Peyer's patch (tissue), 4 donors: ENCODE measurements at regions not wholly inside any gene's neighbourhood (a gene's known extent, or its start where the extent isn't known, plus 50 kb on each side); places are given as distances from the start of the nearest gene placed in this dataset.
A peak's percentile ranks its signal among the peaks of the same experiment; 100 is the strongest.

Source experiments
- DNase-seq, 3 donors: peaks; one replicate each; pipeline ENCODE4 v3.0.0-alpha.2; 2017 to 2019
- H3K27ac ChIP-seq, 4 donors: fragments of 200-600 bp; sonication (generic); one replicate each; pipeline ENCODE4 v1.5.1; 2016 to 2019
- H3K27me3 ChIP-seq, 2 donors: fragments of 200-600 bp; sonication (generic); one replicate each; pipeline ENCODE4 v1.5.1; 2019
- H3K36me3 ChIP-seq, 3 donors: fragments of 200-600 bp; sonication (generic); one replicate each; pipeline ENCODE4 v1.5.1; 2016 to 2019
- H3K4me1 ChIP-seq, 4 donors: fragments of 200-600 bp; sonication (generic); one replicate each; pipeline ENCODE4 v1.5.1; 2016 to 2019
- H3K4me3 ChIP-seq, 4 donors: fragments of 200-600 bp; sonication (generic); 1 replicate in 3 of 4; 2 replicates in 1 of 4; pipeline ENCODE4 v1.5.1; 2016 to 2019; ENCODE audit warnings: mild to moderate bottlenecking in 1 of 4
- H3K9me3 ChIP-seq, 4 donors: fragments of 200-600 bp; sonication (generic); one replicate each; pipeline ENCODE4 v1.5.1; 2016 to 2019; ENCODE audit warnings: mild to moderate bottlenecking in 1 of 4
- CTCF ChIP-seq, 6 experiments: fragments of 450-650 bp in 4 of 6; fragments of 200-600 bp in 2 of 6; sonication (generic) in 1 of 6; IDR thresholded peaks; one replicate each; pipeline ENCODE4 v1.5.1; 2017 to 2019; ENCODE audit warnings: antibody characterized with exemption in 6 of 6, mild to moderate bottlenecking in 3 of 6, moderate library complexity in 1 of 6
- POLR2A ChIP-seq, 2 donors: fragments of 450-650 bp; IDR thresholded peaks; one replicate each; pipeline ENCODE4 v1.5.1; 2017; ENCODE audit warnings: antibody characterized with exemption in 2 of 2, mild to moderate bottlenecking in 2 of 2, moderate library complexity in 2 of 2

GRCh38 chr10:105697290-105697780 is 1056.2 kb downstream of the SORCS3 start:
- H3K4me3 ChIP-seq, result no peak overlapping the region
- no peak overlapping the region for H3K27ac ChIP-seq
- DNase-seq, result no peak
- no peaks in the 10 kb centered on the region for H3K4me1 ChIP-seq
- H3K27me3 ChIP-seq, result no peaks in the 10 kb centered on the region
- no peaks in the 10 kb centered on the region for H3K9me3 ChIP-seq
- TF ChIP-seq POLR2A (IDR thresholded peaks at IDR 0.05) (no peak), CTCF (IDR thresholded peaks at IDR 0.05) (no peak)
- no peaks in the 10 kb centered on the region for H3K36me3 ChIP-seq

DNA sequence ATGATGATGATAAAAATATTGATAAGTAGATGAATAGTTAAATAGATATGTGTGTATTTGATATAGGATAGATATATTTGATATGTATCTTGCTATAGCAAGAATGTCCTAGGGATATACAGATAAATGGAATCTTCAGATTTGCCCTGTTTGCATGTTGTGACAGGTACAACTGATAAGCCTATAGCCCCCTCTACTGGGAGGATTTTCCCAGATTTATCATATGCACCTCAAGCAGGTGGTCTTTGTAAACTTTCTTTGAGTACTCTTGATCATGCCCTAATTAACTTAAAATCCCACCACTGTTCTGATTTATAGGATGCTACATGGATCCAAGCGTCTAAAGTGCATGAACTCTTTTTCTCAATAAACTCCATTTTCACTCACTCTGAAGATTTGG is 1050.7 kb downstream of the SORCS3 start:
- Histone ChIP-seq H3K27me3 (no peaks in the 10 kb centered on the region), H3K36me3 (no peaks in the 10 kb centered on the region), H3K4me3 (no peak overlapping the region), H3K4me1 (no peaks in the 10 kb centered on the region), H3K27ac (no peak overlapping the region), H3K9me3 (no peaks in the 10 kb centered on the region)
- DNase-seq, result no peak
- TF ChIP-seq POLR2A (IDR thresholded peaks at IDR 0.05) (no peak), CTCF (IDR thresholded peaks at IDR 0.05) (peak in 4 of 6 experiments; percentile 12 to 64 (median 62))

DNA sequence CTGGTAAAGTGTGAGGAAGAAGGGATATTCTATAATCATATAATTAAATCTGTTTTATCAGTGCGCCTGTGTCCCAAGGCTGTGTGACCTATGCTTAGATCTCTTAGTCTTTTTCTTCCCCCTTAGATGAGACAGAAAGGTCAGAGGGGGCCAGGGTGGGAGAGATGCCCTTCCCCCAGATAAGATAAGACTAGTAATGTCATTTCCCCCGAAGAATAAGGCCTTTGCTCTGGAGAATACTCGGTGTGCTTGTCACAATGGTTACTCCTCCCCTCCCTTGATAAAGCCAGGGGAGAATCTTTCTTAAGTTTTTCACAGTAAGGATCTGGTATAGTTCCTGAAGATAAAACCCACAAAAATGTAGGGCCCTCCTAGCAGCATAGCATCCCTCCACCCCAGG is 1041.8 kb downstream of the SORCS3 start:
- H3K36me3 ChIP-seq, result no peaks in the 10 kb centered on the region
- no peaks in the 10 kb centered on the region for H3K27me3 ChIP-seq
- no peaks in the 10 kb centered on the region for H3K9me3 ChIP-seq
- H3K27ac ChIP-seq, result no peak overlapping the region
- DNase-seq, result no peak
- no peak overlapping the region for H3K4me3 ChIP-seq
- no peak for TF ChIP-seq CTCF (IDR thresholded peaks at IDR 0.05)
- H3K4me1 ChIP-seq, result no peaks in the 10 kb centered on the region

DNA sequence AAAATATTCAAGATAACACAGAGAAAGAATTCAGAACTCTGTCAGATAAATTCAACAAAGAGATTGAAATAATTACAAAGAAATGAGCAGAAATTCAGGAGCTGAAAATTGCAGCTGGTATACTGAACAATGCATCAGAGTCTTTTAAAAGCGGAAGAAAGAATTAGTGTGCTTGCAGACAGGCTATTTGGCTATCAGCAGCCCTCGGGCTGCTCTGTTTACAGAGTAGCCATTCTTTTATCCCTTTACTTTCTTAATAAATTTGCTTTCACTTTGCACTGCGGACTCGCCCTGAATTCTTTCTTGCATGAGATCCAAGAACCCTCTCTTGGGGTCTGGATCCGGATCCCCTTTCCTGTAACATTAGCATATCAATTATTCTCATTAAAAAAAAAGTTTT is 1040.0 kb downstream of the SORCS3 start:
- no peak for TF ChIP-seq POLR2A (IDR thresholded peaks at IDR 0.05)
- TF ChIP-seq CTCF (IDR thresholded peaks at IDR 0.05), result no peak
- Histone ChIP-seq H3K36me3 (no peaks in the 10 kb centered on the region), H3K4me3 (no peak overlapping the region), H3K27ac (no peak overlapping the region), H3K4me1 (no peaks in the 10 kb centered on the region), H3K9me3 (no peaks in the 10 kb centered on the region), H3K27me3 (no peaks in the 10 kb centered on the region)
- no peak for DNase-seq

- Histone ChIP-seq H3K27ac (no peak overlapping the region), H3K4me1 (no peaks in the 10 kb centered on the region), H3K4me3 (no peak overlapping the region), H3K27me3 (no peaks in the 10 kb centered on the region), H3K9me3 (no peaks in the 10 kb centered on the region), H3K36me3 (no peaks in the 10 kb centered on the region)
- TF ChIP-seq POLR2A (IDR thresholded peaks at IDR 0.05), result no peak
- peak in 1 of 6 experiments; percentile 10 for TF ChIP-seq CTCF (IDR thresholded peaks at IDR 0.05)
- DNase-seq, result no peak
Observed at GRCh38 chr10:105679781-105680180, 1038.7 kb downstream of the SORCS3 start.

GRCh38 chr10:105675333-105675732 is 1034.2 kb downstream of the SORCS3 start:
- Histone ChIP-seq H3K27ac (no peak overlapping the region), H3K36me3 (no peaks in the 10 kb centered on the region), H3K9me3 (no peaks in the 10 kb centered on the region), H3K27me3 (no peaks in the 10 kb centered on the region), H3K4me3 (no peak overlapping the region), H3K4me1 (no peaks in the 10 kb centered on the region)
- TF ChIP-seq CTCF (IDR thresholded peaks at IDR 0.05) (no peak), POLR2A (IDR thresholded peaks at IDR 0.05) (no peak)
- DNase-seq, result no peak
